ENCODE measurements at regions not wholly inside any gene's neighbourhood (a gene's known extent, or its start where the extent isn't known, plus 50 kb on each side); places are given as distances from the start of the nearest gene placed in this dataset.

DNA sequence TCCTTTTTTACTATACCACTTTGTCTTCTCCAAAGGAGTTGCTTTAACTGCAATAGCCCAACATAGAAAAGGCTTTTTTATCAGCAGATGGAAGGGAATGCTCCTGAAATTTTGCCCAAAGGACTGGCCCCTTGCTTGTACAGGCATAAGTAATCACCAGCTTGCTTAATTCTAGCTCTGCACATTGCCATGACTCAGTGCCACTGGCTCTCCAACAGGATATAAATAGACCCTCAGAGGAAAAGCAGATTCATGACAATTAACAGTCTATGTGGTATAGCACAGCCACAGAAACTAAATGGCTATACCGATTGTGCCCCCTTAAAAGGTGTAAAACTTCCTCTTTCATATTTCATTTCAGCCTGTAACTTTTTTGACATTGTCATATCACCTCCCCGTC lies 227.0 kb downstream of the ZNF608 start:
- TF ChIP-seq BRCA1 (IDR thresholded peaks at IDR 0.05; ENCODE audit: low read depth, low read length) (no peak), POLR2A (IDR thresholded peaks at IDR 0.05; ENCODE audit: control extremely low read depth in 1 of 2, low read depth in 2 of 2, low read length in 2 of 2) (no peak), BCL11A (IDR thresholded peaks at IDR 0.05; ENCODE audit: low read depth in 2 of 2, low read length in 2 of 2) (no peak), RFX5 (IDR thresholded peaks at IDR 0.05; ENCODE audit: borderline replicate concordance, low read depth, low read length) (no peak), PHF8 (conservative IDR thresholded peaks at IDR 0.05; ENCODE audit: low read depth, low read length) (no peak), NANOG (IDR thresholded peaks at IDR 0.05; ENCODE audit: insufficient read depth, low read depth, low read length, poor library complexity, severe bottlenecking) (no peak), TAF1 (IDR thresholded peaks at IDR 0.05; ENCODE audit: low read depth, low read length) (no peak)
- TF ChIP-seq, protein P1, sequence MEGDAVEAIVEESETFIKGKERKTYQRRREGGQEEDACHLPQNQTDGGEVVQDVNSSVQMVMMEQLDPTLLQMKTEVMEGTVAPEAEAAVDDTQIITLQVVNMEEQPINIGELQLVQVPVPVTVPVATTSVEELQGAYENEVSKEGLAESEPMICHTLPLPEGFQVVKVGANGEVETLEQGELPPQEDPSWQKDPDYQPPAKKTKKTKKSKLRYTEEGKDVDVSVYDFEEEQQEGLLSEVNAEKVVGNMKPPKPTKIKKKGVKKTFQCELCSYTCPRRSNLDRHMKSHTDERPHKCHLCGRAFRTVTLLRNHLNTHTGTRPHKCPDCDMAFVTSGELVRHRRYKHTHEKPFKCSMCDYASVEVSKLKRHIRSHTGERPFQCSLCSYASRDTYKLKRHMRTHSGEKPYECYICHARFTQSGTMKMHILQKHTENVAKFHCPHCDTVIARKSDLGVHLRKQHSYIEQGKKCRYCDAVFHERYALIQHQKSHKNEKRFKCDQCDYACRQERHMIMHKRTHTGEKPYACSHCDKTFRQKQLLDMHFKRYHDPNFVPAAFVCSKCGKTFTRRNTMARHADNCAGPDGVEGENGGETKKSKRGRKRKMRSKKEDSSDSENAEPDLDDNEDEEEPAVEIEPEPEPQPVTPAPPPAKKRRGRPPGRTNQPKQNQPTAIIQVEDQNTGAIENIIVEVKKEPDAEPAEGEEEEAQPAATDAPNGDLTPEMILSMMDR (IDR thresholded peaks at IDR 0.05; ENCODE audit: control extremely low read depth in 1 of 3, insufficient read depth in 1 of 3, low read depth in 1 of 3, low read length in 3 of 3), result no peak
- TF ChIP-seq, protein P2, sequence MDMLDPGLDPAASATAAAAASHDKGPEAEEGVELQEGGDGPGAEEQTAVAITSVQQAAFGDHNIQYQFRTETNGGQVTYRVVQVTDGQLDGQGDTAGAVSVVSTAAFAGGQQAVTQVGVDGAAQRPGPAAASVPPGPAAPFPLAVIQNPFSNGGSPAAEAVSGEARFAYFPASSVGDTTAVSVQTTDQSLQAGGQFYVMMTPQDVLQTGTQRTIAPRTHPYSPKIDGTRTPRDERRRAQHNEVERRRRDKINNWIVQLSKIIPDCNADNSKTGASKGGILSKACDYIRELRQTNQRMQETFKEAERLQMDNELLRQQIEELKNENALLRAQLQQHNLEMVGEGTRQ (IDR thresholded peaks at IDR 0.05; ENCODE audit: low read length), result no peak
- TF ChIP-seq, protein P3, sequence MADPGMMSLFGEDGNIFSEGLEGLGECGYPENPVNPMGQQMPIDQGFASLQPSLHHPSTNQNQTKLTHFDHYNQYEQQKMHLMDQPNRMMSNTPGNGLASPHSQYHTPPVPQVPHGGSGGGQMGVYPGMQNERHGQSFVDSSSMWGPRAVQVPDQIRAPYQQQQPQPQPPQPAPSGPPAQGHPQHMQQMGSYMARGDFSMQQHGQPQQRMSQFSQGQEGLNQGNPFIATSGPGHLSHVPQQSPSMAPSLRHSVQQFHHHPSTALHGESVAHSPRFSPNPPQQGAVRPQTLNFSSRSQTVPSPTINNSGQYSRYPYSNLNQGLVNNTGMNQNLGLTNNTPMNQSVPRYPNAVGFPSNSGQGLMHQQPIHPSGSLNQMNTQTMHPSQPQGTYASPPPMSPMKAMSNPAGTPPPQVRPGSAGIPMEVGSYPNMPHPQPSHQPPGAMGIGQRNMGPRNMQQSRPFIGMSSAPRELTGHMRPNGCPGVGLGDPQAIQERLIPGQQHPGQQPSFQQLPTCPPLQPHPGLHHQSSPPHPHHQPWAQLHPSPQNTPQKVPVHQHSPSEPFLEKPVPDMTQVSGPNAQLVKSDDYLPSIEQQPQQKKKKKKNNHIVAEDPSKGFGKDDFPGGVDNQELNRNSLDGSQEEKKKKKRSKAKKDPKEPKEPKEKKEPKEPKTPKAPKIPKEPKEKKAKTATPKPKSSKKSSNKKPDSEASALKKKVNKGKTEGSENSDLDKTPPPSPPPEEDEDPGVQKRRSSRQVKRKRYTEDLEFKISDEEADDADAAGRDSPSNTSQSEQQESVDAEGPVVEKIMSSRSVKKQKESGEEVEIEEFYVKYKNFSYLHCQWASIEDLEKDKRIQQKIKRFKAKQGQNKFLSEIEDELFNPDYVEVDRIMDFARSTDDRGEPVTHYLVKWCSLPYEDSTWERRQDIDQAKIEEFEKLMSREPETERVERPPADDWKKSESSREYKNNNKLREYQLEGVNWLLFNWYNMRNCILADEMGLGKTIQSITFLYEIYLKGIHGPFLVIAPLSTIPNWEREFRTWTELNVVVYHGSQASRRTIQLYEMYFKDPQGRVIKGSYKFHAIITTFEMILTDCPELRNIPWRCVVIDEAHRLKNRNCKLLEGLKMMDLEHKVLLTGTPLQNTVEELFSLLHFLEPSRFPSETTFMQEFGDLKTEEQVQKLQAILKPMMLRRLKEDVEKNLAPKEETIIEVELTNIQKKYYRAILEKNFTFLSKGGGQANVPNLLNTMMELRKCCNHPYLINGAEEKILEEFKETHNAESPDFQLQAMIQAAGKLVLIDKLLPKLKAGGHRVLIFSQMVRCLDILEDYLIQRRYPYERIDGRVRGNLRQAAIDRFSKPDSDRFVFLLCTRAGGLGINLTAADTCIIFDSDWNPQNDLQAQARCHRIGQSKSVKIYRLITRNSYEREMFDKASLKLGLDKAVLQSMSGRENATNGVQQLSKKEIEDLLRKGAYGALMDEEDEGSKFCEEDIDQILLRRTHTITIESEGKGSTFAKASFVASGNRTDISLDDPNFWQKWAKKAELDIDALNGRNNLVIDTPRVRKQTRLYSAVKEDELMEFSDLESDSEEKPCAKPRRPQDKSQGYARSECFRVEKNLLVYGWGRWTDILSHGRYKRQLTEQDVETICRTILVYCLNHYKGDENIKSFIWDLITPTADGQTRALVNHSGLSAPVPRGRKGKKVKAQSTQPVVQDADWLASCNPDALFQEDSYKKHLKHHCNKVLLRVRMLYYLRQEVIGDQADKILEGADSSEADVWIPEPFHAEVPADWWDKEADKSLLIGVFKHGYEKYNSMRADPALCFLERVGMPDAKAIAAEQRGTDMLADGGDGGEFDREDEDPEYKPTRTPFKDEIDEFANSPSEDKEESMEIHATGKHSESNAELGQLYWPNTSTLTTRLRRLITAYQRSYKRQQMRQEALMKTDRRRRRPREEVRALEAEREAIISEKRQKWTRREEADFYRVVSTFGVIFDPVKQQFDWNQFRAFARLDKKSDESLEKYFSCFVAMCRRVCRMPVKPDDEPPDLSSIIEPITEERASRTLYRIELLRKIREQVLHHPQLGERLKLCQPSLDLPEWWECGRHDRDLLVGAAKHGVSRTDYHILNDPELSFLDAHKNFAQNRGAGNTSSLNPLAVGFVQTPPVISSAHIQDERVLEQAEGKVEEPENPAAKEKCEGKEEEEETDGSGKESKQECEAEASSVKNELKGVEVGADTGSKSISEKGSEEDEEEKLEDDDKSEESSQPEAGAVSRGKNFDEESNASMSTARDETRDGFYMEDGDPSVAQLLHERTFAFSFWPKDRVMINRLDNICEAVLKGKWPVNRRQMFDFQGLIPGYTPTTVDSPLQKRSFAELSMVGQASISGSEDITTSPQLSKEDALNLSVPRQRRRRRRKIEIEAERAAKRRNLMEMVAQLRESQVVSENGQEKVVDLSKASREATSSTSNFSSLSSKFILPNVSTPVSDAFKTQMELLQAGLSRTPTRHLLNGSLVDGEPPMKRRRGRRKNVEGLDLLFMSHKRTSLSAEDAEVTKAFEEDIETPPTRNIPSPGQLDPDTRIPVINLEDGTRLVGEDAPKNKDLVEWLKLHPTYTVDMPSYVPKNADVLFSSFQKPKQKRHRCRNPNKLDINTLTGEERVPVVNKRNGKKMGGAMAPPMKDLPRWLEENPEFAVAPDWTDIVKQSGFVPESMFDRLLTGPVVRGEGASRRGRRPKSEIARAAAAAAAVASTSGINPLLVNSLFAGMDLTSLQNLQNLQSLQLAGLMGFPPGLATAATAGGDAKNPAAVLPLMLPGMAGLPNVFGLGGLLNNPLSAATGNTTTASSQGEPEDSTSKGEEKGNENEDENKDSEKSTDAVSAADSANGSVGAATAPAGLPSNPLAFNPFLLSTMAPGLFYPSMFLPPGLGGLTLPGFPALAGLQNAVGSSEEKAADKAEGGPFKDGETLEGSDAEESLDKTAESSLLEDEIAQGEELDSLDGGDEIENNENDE (IDR thresholded peaks at IDR 0.05; ENCODE audit: insufficient replicate concordance, low read length), result no peak

Data from H1 (cell line).